Mesothelial cell of epicardium (in vitro differentiated cells): ENCODE measurements at regions not wholly inside any gene's neighbourhood (a gene's known extent, or its start where the extent isn't known, plus 50 kb on each side); places are given as distances from the start of the nearest gene placed in this dataset.

Source experiments
- DNase-seq, 2 experiments: peaks; one replicate each; pipeline ENCODE4 v3.0.0; 2021; ENCODE audit warnings: low spot score in 2 of 2; ENCODE audit not compliant: unreplicated experiment in 2 of 2
- H3K27ac Mint-ChIP-seq: 2 replicates; pipeline ENCODE4 v1.8.0; 2021; ENCODE audit warnings: mixed read lengths
- H3K27me3 Mint-ChIP-seq: 2 replicates; pipeline ENCODE4 v1.8.0; 2021; ENCODE audit warnings: low read depth, mixed read lengths
- H3K36me3 Mint-ChIP-seq: 2 replicates; pipeline ENCODE4 v1.8.0; 2021; ENCODE audit warnings: mixed read lengths
- H3K4me1 Mint-ChIP-seq: 2 replicates; pipeline ENCODE4 v1.8.0; 2021; ENCODE audit warnings: mixed read lengths
- H3K4me3 Mint-ChIP-seq: 2 replicates; pipeline ENCODE4 v1.8.0; 2021; ENCODE audit warnings: mild to moderate bottlenecking, moderate library complexity, mixed read lengths
- H3K9me3 Mint-ChIP-seq: 2 replicates; pipeline ENCODE4 v1.8.0; 2021; ENCODE audit warnings: mixed read lengths
- TF ChIP-seq, protein P1 (sequence below): fragments of 200-600 bp; sonication (generic); IDR thresholded peaks from one replicate; pipeline ENCODE4 v1.5.0; 2021; ENCODE audit warnings: antibody characterized with exemption; ENCODE audit not compliant: unreplicated experiment

DNA sequence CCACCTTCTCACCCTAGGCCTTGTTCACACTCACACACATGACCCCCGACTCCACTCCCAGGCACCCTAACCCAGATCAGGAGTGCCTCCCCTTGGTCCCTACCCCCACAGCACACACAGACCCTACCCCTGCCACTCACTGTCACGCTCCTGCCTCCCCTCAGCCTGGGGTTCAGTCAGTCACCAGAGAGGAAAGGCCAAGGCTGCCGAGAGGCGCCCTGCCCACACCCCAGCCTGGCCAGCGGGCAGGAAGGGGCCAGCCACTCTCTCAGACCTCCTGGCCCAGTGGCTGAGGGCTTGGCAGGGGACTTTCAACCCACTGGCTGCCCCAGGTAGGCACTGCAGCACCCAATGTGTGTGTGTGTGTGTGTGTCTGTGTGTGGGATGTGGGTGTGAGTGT is 122.4 kb upstream of the MVB12B start:
- Mint-ChIP-seq H3K4me1 (no peaks in the 10 kb centered on the region), H3K36me3 (no peaks in the 10 kb centered on the region), H3K4me3 (no peak overlapping the region), H3K27ac (no peak overlapping the region), H3K9me3 (peaks cover 15% of the 10 kb centered on the region), H3K27me3 (peaks cover 14% of the 10 kb centered on the region)
- TF ChIP-seq, protein P1, sequence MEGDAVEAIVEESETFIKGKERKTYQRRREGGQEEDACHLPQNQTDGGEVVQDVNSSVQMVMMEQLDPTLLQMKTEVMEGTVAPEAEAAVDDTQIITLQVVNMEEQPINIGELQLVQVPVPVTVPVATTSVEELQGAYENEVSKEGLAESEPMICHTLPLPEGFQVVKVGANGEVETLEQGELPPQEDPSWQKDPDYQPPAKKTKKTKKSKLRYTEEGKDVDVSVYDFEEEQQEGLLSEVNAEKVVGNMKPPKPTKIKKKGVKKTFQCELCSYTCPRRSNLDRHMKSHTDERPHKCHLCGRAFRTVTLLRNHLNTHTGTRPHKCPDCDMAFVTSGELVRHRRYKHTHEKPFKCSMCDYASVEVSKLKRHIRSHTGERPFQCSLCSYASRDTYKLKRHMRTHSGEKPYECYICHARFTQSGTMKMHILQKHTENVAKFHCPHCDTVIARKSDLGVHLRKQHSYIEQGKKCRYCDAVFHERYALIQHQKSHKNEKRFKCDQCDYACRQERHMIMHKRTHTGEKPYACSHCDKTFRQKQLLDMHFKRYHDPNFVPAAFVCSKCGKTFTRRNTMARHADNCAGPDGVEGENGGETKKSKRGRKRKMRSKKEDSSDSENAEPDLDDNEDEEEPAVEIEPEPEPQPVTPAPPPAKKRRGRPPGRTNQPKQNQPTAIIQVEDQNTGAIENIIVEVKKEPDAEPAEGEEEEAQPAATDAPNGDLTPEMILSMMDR = no peak
- DNase-seq = no peak

DNA sequence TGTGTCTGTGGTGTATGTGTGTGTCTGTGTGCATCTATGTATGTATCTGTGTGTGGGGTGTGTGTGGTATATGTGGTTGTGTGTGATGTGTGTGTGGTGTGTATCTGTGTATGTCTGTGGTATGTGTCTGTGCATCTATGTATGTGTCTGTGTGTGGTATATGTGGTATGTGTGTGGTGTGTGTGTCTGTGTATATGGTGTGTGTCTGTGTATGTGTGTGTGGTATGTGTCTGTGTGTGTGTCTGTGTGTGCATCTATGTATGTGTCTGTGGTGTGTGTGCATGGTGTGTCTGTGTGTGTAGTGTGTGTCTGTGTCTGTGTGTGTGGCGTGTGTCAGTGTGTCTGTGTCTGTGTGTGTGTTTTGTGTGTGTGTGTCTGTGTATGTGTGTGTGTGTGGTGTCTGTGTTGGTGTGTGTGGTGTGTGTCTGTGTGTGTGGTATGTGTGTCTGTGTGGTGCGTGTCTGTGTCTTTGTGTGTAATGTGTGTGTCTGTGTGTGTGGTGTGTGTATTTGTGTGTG is 121.9 kb upstream of the MVB12B start:
- peaks cover 20% of the 10 kb centered on the region for H3K27me3 Mint-ChIP-seq
- H3K4me3 Mint-ChIP-seq = no peak overlapping the region
- DNase-seq = no peak
- TF ChIP-seq, protein P1 = no peak
- H3K27ac Mint-ChIP-seq = no peak overlapping the region
- H3K4me1 Mint-ChIP-seq = no peaks in the 10 kb centered on the region
- no peaks in the 10 kb centered on the region for H3K36me3 Mint-ChIP-seq
- peaks cover 15% of the 10 kb centered on the region for H3K9me3 Mint-ChIP-seq

DNA sequence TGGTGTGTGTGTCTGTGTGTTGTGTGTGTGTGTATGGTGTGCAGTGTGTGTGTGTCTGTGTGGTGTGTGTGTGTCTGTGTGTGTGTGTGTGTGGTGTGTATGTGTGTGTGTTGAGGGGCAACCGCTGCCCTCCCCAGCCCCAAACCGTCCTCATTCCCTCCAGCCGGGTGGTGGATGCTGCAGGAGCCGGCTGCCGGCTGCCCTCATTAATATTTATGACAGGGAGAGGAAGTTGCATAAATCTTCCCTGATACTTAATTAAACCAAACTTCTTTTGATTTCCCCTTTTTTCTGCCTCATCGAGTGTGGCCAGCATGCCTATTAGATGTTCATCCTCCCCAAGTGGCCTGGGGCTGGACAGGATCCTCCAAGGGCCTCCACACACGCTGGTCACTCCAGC is 121.4 kb upstream of the MVB12B start:
- H3K27ac Mint-ChIP-seq = no peak overlapping the region
- peaks cover 12% of the 10 kb centered on the region for H3K9me3 Mint-ChIP-seq
- H3K4me3 Mint-ChIP-seq = no peak overlapping the region
- no peaks in the 10 kb centered on the region for H3K4me1 Mint-ChIP-seq
- no peak for DNase-seq
- no peaks in the 10 kb centered on the region for H3K36me3 Mint-ChIP-seq
- peaks cover 21% of the 10 kb centered on the region for H3K27me3 Mint-ChIP-seq
- TF ChIP-seq, protein P1 = no peak

DNA sequence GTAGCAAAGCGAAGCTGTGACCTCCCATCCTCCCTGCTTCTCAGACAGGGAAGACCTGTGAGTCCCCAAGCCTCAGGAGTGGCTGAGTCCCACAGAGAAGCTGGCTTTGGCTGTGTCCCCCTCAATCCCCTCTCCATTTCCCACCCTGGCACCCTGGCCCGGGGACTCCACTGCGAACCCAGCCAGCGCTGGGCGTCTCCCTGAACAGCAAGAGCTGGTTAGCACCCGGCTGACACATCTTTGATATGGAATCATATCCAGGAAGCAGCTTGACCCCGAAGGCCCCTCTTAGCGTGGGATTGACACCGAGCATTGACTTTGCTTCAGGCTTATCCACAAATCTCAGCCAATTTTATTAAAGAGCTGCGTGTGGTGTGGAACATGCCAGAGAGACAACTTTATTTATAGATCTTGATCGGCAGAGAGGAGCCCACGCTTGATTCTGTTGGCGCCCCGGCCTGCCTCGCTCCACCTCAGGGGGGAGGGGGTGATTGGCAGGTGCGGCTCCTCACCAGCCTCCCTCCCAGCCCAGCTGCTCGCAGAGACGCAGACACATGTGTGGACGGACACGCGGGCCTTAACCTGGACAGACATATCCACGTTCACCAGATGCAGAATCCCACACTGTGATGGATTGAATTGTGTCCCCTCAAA is 120.7 kb upstream of the MVB12B start:
- TF ChIP-seq, protein P1 = no peak

DNA sequence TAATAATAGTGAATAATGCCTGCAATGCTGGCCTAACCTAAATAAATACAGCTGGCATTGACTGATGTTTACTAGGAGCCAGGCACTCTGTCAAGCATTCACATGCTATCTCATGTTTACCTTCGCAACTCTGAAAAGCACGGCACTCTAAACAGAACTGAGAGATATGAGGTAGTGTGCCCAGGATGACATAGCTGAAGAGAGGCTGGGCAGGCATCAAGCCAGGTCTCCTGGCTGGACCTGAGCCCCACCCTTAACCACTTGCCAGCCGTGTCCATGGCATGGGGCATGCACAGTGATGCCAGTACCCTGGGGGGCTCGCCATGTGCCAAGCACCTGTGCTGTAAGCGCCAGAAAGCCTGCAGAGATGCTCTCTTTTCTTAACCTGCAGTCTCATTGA is 119.4 kb upstream of the MVB12B start:
- no peaks in the 10 kb centered on the region for H3K36me3 Mint-ChIP-seq
- H3K9me3 Mint-ChIP-seq = no peaks in the 10 kb centered on the region
- no peak overlapping the region for H3K4me3 Mint-ChIP-seq
- H3K4me1 Mint-ChIP-seq = no peaks in the 10 kb centered on the region
- TF ChIP-seq, protein P1 = no peak
- H3K27ac Mint-ChIP-seq = no peak overlapping the region
- H3K27me3 Mint-ChIP-seq = peaks cover 21% of the 10 kb centered on the region
- DNase-seq = no peak

More for the DNA sequence above, 120.7 kb upstream of the MVB12B start:
- peaks cover 21% of the 10 kb centered on the region for H3K27me3 Mint-ChIP-seq
- no peaks in the 10 kb centered on the region for H3K4me1 Mint-ChIP-seq
- H3K36me3 Mint-ChIP-seq = no peaks in the 10 kb centered on the region
- no peak for DNase-seq
- H3K4me3 Mint-ChIP-seq = no peak overlapping the region
- peaks cover 6% of the 10 kb centered on the region for H3K9me3 Mint-ChIP-seq
- no peak overlapping the region for H3K27ac Mint-ChIP-seq
